ENCODE measurements at regions not wholly inside any gene's neighbourhood (a gene's known extent, or its start where the extent isn't known, plus 50 kb on each side); places are given as distances from the start of the nearest gene placed in this dataset.
A peak's percentile ranks its signal among the peaks of the same experiment; 100 is the strongest.

DNA sequence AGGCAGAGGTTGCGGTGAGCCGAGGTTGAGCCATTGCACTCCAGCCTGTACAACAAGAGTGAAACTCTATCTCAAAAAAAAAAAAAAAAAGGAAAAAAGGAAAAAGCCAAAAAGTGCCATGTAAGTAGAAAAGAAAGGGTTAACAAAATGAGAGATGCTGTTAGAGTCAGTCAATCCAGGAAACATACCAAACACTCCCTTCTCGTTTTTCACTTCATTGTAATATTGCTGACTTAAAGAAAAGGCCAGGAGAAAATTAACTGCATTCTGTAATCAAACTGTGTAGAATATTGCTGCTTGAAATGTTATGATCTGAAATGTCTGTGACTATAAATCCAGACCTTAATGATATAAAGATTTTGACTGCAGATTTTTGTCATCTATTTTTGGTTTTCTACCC, 379.1 kb downstream of the ENC1 start:
- intact Hi-C loops (cut with DNase I) = no loop called here

GRCh38 chr5:74259572-74259971, 381.0 kb downstream of the ENC1 start:
- no peak for DNase-seq (ENCODE audit: low spot score)
- intact Hi-C loops (cut with DNase I) = loop anchor here (5.0 to 10.0 kb wide), 2 partner anchors 355 to 383 kb away; partner anchors contain the start of gene ENC1

More for the DNA sequence above, 379.1 kb downstream of the ENC1 start:
- DNase-seq (ENCODE audit: low spot score) = no peak

GRCh38 chr5:74258314-74258665, 382.2 kb downstream of the ENC1 start:
- intact Hi-C loops (cut with DNase I) = loop anchor here (5.0 to 10.0 kb wide), 2 partner anchors 353 to 384 kb away; partner anchors contain the start of gene ENC1
- no peak for DNase-seq (ENCODE audit: low spot score)

- intact Hi-C loops (cut with DNase I) = loop anchor here (5.0 to 10.0 kb wide), 2 partner anchors 353 to 385 kb away; partner anchors contain the start of gene ENC1
- peak; percentile 81 for DNase-seq (ENCODE audit: low spot score)
These were observed 382.7 kb downstream of the ENC1 start for GRCh38 chr5:74257645-74258313.

GRCh38 chr5:74257060-74257527, 383.4 kb downstream of the ENC1 start:
- no peak for DNase-seq (ENCODE audit: low spot score)
- intact Hi-C loops (cut with DNase I) = loop anchor here (5.0 to 10.0 kb wide), 2 partner anchors 352 to 385 kb away; partner anchors contain the start of gene ENC1

DNA sequence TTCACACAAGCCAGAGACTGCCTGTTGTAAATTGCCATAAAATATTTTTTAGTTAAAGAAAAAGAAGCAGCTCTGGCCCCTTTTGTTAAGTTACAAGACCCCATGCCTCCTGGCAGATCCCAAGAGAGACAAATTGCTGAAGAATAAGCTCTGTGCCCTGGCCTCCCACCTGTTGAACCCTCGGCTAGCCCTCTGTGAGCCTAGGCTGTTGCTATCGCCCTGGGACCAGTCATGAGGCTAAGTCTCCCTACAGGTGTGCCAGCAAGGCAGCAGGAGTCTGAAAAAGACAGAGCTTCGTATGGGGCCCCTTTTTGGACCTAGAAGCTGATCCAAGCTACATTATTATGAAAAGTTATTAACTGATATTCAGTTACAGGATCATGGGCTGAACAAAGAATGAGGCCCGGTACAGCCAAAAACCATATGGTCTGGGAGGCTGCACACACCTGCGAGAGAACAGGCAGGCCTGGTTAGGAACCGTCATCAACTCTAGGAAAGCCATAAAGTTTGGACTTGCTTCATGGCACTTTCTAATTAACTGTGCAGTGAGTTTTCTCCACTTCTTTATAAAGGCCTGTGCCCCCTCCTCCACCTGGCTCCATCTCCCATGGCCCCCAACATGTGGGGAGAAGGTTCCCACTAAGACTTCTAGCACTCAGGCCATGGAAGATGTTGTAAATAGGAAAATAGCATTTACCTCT, 384.7 kb downstream of the ENC1 start:
- DNase-seq (ENCODE audit: low spot score) = no peak
- intact Hi-C loops (cut with DNase I) = loop anchor here (5.0 to 10.0 kb wide), 2 partner anchors 351 to 386 kb away; partner anchors contain the start of gene ENC1

DNA sequence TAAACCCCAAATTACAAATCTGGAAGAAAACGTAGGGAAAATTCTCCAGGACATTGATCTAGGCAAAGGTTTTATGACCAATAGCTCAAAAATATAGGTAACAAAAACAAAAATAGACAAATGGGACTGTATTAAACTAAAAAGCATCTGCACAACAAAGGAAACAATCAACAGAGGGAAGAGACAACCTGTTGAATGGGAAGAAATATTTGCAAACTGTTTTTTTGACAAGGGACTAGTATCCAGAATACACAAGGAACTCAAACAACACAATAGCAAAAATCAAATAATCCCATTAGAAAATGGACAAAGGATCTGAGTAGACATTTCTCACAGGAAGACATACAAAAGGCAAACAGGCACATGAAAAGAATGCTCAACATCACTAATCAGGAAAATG, 386.3 kb downstream of the ENC1 start:
- intact Hi-C loops (cut with DNase I) = loop anchor here (10.0 kb wide), 1 partner anchor 349 kb away; no protein-coding TSS in a partner anchor
- no peak for DNase-seq (ENCODE audit: low spot score)

GRCh38 chr5:74252044-74252443, 388.5 kb downstream of the ENC1 start:
- no peak for DNase-seq (ENCODE audit: low spot score)
- intact Hi-C loops (cut with DNase I) = loop anchor here (10.0 kb wide), 1 partner anchor 347 kb away; no protein-coding TSS in a partner anchor

DNA sequence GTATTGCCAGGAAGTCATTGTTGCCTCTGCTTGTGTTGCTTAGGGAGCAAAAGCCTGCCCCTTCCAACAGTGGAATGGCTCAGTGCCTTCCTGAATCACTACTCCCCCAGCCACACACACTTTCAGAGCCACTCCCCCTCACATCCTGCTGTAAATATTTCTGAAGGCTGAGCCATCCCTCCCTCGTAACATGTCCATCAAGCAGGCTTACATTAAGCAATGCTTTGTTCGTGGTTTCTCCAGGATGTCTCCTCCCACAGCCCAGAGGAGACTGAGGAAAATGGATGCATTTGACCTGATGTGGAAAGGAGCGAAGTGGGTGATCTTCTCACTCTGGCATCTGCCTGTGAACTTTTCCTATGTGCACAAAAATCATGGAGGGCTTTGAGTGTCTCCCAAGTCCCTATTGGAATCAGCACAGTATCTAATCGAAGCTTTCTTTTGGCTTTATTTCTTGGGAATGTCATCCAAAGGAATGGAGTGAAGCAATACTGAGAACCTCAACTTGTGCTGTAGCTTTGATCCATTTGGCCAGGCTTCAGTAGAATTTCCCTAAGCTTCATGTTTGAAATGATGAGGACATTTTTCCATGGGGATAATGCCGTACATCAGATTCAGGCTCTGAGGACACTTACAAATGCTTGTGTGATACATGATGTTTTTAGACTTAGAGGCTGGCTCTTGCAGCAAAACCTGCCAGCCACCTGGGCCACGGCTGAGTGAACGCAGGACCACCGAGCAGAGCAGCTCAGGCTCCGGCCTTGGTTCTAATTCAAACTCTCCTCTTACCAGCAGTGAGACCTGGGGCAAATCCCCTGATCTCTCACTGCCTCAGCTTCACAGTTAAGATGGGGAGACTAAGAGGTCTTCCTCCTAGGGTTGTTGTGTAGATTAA, 389.1 kb downstream of the ENC1 start:
- intact Hi-C loops (cut with DNase I) = loop anchor here (10.0 kb wide), 1 partner anchor 347 kb away; no protein-coding TSS in a partner anchor
- DNase-seq (ENCODE audit: low spot score) = no peak

GRCh38 chr5:74250304-74251102, 390.0 kb downstream of the ENC1 start:
- intact Hi-C loops (cut with DNase I) = loop anchor here (10.0 kb wide), 1 partner anchor 346 kb away; no protein-coding TSS in a partner anchor
- no peak for DNase-seq (ENCODE audit: low spot score)

GRCh38 chr5:74248576-74248975, 392.0 kb downstream of the ENC1 start:
- intact Hi-C loops (cut with DNase I) = no loop called here
- DNase-seq (ENCODE audit: low spot score) = no peak

GRCh38 chr5:74244406-74244805, 396.1 kb downstream of the ENC1 start:
- DNase-seq (ENCODE audit: low spot score) = no peak
- intact Hi-C loops (cut with DNase I) = no loop called here

DNA sequence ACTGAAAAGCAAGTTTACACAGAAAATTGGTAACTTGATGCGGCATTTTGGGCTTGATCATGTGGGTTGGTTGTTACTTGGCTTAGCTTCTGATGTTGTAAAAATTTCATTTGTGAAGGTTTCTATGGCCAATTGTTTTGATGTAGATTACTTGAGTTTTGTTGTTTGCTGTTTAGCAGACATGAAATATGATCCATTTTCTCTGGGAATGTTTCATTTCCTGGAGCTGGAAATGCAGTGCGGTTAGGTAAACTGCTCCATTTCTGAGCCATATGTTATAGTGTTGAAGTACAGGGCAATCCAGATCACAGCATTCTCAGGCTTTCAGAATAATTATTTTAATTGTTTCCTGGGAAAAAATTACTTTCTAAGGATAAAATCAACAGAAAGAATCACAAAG, 396.9 kb downstream of the ENC1 start:
- intact Hi-C loops (cut with DNase I) = no loop called here

DNA sequence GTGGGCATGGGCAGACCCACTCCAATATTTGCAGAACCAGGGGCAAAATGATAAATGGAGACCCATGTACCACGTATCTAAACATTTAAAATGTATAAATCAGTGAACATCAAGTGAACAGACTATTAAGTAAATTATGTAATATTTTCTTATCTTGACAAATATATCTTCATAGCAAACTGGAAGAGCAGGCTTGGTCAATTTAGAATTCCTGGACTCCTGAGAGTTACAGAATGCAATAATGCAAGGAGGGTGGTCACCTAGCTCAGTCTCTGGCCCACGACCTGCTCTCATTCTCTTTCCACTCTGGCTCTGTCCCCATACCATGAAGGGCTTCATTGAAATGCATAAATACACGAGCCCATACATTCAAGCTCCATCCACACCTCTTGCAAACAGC, 398.0 kb downstream of the ENC1 start:
- intact Hi-C loops (cut with DNase I) = no loop called here
- DNase-seq (ENCODE audit: low spot score) = no peak

More for the DNA sequence above, 396.9 kb downstream of the ENC1 start:
- no peak for DNase-seq (ENCODE audit: low spot score)

DNA sequence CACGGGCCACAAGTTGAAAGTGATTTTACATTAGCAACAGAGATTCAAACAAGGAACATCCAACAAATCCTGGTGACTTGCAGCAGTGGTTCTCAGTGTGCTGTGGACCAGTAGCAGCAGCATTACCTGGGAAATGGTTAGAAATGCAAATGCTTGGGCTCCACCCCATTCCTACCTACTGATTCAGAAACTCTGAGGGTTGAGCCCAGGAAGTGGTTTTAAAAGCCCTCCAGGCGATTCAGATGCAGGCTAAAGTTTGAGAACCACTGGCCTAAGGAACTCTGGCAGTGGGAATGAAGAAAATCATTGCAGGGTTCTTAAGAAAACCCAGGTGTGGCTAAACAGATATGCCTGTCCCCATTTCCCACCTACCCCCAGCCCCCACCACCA, 398.8 kb downstream of the ENC1 start:
- DNase-seq (ENCODE audit: low spot score) = no peak
- intact Hi-C loops (cut with DNase I) = no loop called here

DNA sequence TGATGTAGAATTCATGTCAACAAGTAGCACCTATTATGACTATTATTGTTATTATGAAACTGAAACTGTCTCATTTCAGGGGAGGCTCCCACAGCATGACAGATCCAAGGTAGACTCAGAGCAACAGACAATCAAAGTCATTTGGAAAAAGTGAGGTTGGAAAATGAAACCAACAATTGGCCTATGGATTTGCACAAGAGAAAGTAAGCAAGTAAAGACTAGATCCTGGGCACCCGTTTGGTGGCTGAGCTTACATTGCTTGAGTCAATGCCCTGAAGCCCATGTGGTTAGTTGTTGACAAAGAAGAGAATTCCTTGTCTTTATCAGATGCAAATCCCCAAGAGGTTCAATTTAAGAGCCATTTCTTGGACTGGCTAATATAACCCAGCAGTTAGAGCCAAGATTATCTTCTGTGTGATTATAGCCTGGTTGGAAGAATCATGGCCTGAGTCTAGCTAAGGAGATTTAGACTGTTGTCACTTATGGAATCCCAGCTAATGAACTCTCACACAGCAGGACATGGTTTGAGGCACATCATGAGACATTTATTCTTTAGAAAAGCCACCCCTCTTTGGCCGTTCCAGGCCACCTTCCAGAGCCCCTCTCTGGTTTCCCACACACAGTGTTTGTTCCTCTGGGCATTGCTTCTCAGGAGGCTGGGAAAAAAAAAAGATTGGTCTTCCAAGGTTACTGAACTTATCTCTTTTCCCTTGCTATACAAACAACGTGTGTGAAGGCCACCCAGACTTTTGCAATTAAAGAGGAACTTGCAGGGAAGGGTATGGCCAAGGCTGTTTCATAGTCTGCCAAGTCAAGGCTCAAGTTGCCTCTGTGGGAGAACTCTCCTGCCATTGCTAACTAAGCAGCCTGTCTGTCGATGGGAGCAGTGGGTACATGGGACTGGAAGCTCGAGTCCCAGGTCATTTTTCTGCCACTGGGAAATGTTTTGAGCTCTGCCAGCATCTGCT, 399.5 kb downstream of the ENC1 start:
- intact Hi-C loops (cut with DNase I) = no loop called here
- no peak for DNase-seq (ENCODE audit: low spot score)

GRCh38 chr5:74239261-74239660, 401.3 kb downstream of the ENC1 start:
- no peak for DNase-seq (ENCODE audit: low spot score)
- intact Hi-C loops (cut with DNase I) = no loop called here
